NCI-H2227 treated with DMSO at 0.1 percent for 48 hours (cell line): ENCODE measurements at regions not wholly inside any gene's neighbourhood (a gene's known extent, or its start where the extent isn't known, plus 50 kb on each side); places are given as distances from the start of the nearest gene placed in this dataset.
A peak's percentile ranks its signal among the peaks of the same experiment; 100 is the strongest.

Experiments used
- DNase-seq: peaks from one replicate; lab custom pipeline; 2025; lab: John Stamatoyannopoulos, UW

DNA sequence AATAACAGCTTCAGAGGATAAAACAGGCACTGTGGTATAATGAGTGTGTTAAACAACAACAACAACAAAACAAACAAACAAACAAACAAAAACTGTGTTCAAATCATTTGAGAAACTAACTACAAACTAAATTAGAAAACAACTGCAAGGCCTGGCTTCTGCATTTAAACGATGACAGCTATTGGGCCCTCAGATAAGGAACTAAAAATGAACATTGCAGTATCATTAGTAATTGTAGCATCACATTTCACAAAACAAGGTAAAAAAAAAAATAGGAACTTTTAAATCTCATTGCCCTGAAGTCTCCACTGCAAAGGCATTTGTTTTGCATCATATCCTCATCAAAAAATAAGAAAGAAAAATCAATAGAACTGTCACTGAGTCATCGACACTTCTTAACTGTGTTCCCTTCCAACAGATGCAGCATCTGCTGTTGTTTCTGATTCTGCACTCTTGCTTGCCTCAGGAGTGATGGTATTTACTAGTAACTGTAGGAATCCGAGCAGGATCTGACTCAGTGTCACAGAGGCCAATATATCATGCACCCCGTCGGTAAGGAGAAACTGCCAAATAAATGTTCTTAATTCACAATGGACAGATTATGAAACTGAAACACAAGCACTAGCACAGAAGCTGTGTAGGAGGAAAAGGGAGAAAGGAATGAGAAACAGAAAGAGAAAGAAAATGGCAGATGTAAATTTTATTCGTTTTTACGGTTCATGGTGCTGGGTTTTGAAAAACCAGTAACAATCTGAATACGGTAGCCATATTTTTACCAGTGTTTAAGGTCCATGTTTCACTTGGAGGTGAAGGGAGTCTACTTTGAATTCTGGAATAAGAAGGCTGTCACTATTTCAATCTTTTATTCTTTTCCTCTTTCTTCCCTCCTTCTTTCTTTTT is 365.7 kb upstream of the EPHA7 start:
- DNase-seq = no peak

DNA sequence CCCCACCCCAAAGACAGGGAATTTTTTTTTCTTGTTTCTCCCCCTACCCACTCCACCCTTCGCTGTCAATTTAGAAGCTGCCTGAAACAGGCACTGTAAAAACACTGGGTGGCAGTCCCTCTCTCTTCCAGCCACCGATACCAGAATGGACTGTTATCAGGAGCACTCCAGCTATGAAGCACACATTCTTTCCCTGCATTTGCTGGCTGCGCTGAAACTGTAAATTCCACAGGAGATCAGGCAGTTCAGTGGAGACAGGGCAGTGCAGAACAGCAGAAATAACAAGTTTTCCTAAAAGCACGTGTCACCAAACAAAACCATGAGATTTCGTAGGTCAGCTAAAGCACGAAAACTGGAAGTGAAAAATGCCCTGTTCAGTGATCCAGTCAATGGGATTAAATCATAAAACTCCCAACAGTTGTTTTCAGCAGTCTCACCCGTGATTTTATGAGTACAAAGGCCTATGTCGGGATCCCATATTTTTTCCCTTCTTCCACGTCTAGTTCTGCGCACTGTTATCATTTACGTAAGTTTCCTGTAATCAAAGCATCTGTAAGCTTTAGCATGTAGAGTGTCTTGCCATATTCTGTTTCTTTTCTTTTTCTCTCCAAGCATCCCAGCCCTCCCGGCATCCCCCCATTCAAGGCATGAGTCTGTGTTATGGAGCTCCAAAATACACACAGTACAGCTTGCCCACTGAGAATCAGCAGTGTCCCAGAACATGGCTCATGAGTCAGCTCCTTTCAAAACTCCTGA is 359.9 kb upstream of the EPHA7 start:
- DNase-seq = peak; percentile 45

DNA sequence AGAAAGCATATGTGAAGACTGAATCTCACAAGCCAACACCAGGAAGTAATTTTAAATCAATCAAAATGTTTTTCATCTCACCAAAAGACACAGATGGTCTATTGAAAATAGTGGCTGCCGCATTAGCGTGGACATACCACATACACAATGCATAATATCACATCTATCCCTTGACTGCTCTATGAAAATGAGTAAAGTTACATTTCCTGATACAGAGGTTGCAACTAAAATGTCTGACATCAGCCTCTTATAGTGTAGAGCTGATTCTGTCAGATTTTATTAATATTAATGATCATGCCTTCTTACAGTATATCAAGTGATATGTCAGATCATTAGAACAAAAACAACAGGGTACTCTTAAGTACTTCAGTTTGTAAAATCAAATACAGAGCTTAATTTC is 339.8 kb upstream of the EPHA7 start:
- no peak for DNase-seq

DNA sequence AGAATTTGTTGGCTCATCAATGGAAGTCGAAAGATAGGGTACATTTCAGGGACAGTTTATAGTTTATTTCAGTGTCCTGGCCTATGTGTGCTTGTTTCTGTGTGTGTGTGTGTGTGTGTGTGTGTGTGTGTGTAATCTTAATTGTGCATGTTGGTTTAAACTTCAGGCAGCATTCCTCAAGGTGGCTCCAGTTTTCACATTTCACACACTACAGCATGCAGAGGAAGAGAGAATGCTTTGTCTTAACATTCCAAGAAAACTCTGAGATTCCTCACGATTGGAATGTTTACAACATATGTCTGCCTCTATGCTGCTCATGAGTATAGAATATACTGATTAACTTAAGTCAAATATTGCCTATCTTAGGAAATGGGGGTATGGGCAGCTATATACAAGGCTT is 332.6 kb upstream of the EPHA7 start:
- DNase-seq = no peak

DNA sequence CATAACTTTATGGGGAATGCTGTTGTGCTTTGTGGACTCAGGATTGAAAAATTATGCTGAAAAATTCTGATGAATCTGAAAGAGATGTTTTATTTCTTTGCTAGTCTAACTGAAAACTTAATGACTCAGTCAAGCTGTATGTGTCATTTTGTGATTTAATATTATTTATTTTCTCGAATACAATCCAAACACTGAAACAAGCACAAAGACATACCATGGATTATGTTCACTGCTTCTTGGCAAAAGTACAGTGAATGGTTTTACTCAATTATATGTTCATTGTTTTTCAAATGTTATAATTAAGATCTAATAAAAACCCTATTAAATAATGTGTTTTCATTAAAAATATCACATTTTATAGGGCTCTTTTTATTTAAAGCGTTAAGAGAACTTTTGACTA is 330.6 kb upstream of the EPHA7 start:
- no peak for DNase-seq

DNA sequence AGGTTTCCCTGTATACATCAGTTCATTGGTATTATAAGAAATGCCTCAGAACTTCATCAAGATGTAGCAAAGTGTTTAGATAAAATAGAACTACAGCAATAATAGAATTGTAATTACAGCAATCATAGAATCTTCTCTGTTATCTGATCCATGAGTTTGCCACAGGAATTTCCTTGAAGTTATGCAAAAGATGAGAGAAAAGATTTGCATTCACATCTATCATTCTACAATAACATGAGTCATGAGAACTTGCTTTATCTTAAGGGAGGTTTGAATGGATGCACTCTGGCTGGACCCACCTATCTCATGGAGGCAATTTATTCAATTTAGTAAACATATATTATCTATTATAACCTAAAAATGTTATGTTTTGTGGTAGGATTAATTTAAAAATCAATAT is 329.8 kb upstream of the EPHA7 start:
- no peak for DNase-seq

DNA sequence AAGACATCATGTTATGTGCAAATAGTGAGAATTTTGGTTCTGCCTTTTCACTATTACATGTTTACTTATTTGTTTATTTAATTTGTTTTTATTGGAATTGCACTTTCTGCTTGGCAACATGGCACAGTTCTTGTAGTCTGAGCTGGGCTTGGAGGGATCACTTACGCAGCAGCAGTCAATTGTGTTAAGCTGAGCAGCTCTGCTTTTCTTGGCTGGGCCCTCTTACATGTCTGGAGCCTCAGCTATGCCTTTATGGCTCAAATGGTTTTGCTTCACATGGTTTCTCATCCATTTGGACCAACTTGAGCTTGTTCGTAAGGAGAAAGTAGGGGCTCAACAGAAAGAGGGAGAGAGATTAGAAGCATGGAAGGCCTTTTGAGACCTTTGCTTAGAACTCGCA is 327.5 kb upstream of the EPHA7 start:
- no peak for DNase-seq

DNA sequence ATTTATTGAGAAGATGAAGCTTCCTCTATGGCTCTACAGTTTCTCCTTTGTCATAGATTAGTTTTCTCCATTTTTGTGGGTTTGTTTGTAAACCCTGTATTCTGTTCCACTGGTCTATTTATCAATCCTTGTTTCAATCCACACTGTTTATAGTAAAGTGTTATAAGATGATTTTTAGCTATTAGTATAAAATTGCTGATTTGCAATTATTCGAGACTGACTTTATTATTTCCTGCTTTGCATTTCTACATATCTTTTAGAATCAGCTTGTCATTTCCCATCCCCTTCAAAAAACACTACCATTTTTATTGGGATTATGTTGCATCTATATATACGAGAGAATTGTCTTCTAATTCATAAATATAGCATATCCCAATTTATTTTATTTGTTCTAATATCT is 325.9 kb upstream of the EPHA7 start:
- no peak for DNase-seq

DNA sequence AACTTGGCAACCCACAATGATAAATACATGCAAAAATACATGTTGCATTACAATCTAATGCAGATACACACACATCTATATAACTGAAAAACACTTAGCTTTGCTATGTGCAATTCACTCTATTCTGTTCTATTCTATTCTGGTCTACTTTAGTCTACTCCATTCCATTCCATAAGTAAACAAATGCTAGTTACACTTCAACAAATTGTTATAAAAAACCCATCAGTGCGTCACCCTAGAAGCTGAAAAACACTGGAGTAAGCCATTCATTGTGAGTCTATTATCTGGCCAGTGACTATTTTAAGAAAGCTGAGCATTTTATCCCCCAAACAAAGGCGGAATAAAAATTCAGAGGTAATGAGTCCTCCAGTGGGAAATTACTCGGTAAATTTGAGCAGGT is 315.7 kb upstream of the EPHA7 start:
- DNase-seq = no peak

DNA sequence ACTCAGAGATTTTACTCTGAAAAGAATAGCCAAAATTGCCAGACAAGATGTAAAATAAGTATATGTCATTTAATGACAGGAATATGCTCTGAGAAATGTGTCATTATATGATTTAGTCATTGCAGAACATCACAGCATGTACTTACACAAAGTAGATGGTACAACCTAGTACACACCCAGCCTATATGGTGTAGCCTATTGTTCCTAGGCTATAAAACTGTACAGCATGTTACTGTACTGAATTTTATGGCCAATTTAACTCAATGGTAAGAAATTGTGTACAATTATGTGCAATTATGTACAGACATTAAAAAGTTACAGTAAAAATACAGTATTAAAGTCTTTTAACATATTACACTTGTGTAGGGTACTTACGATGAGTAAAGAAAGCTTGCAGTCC is 311.9 kb upstream of the EPHA7 start:
- no peak for DNase-seq

DNA sequence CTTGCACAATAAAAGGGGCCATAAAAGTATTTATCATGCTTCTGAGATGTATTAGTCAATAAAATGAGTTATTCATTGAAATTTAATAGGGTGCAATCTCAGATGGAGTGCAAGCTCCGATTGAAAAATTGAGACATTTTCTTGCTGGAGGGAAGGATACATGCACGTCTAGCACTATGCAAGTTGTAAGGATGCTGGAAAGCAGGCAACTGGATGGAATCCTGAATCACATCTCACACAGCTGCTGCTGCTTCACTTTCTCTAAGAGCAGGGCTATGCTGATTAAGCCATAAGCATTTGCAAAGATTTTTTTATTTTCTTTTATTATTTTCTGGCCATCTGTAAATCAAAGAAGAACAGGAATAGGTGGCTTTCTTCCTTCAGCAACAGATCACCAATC is 308.8 kb upstream of the EPHA7 start:
- no peak for DNase-seq

DNA sequence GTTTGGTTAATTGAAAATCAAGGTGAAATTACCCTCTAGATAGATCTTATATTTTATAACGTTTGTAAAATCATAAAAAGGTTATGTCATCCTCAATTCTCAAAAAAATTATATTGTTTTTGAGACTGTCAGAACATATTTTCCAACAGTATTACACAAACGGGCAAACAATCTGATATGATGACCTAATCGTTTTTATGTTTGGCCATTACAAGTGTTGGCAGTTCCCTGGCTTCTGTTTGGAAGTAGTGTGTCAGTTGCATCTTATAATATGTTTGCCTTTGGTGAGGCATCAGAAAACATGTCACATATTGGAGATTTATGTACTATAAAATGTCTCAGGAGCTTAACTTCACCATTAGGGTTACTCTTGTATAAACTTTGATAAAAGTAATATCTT is 308.1 kb upstream of the EPHA7 start:
- no peak for DNase-seq

DNA sequence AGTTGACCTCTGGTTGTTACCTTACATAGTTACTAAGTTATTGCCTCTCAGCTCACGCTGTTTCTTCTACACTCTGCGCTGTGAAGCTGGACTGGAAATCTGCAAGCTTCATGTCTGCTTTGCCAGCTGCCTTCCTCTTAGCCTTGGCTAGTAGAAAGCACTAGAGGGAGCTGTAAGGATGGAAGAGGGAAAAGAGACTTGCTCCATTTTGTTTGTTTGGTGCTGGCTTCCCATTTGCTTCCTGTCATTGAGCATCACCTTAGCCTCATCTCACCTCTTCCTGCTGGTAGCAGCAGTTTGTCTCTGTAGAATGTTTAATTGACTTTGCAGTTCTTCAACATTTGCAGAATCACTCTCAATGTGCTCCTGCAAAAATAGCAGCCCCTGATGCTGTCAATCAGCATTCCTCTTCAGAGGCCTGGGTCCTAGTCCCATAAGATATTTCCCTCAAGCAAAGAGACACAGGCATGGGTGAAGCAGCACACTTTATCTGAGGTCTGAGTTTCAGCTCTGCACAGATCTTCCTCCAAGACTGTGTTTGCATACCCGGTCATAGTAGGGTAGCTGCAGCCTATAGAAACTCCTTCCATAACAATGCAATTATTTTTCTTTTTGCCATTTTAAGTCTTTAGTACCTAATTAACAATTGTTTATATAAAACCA is 302.2 kb upstream of the EPHA7 start:
- DNase-seq = peak; percentile 29

DNA sequence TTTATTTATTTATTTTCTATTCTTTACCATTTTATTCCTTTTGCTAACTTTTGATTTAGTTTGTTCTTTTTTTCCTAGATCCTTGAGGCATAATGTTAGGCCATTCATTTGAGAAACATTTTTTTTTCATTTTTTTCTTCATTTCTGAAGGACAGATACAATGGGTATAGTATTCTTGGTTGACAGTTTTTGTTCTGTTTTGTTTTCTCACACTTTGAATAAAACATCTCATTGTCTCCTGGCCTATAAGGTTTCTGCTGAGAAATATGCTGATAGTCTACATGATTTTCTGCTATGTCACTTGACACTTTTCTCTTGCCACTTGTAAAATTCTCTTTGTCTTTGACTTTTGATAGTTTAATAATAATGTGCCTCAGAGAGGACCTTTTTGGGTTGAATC is 294.6 kb upstream of the EPHA7 start:
- no peak for DNase-seq

DNA sequence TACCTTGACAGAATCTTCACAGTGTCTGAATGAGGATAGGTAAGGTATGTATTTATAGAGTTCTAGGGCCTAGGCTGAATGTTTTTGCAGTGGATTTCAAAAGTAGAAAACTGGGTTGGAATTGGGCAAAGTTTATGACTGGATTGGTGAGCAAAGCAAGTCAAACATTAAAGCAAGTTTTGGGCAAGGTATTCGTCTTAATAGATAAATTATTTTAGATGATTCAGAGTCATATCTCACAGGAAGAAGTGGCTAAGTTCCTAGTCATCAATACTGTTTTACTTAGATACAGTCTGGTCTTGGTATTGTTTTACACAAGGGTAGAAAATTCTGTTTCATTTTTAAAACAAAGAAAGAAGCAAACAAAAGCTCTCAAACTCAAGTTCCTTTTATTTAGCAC is 284.1 kb upstream of the EPHA7 start:
- no peak for DNase-seq

DNA sequence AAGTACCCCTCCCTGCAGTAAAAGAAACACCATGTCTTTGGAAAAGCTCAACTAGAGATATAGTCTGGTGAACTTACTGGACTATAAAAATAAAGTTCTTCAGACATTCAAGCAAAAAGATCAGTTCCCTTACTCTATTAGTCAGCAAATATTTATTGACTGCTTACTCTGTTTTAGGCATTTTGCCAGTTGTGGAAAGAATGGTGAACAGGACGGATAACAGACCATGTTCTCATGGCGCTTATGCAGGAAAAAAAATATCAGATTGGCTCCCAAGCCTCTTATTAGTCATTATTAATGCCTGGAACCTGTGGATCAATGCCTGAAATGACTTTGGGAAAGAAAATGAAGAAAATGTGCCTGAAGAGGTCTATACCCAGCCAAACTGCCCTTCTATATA is 282.2 kb upstream of the EPHA7 start:
- no peak for DNase-seq

DNA sequence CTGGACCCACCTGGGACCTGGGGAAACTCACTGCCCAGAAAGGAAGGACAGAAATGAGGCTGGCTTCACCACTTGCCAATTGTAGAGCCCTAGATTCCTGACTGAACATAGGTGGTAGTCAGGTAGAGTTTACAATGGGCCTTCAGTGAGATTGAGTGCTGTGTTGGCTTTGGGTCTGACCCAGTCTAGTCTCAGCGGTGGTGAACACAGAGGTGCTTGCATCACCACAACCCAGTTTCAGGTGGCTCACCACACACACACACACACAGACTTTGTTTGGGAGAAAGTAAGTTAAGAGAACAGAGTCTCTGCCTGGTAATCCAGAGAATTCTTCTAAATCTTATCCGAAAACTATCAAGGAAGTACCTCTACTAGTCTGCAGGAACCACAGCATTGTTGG is 266.1 kb upstream of the EPHA7 start:
- no peak for DNase-seq

DNA sequence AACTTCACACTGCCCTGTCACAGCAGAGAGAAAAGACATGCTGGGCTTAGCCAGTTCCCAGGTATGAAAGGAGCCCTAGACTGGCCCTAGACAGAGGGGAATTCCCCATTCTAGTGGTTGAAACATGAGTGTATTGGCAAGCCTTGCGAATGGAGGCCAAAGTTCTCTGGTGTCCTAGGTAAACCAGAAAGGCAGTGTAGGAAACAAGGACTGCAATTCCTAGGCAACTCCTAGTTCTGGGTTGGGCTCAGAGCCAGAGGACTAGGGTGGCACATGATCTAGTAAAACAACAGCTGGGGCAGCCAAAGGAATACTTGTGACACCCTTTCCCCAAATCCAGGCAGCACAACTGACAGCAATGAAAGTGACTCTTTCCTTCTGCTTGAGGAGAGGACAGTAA is 265.0 kb upstream of the EPHA7 start:
- DNase-seq = no peak

DNA sequence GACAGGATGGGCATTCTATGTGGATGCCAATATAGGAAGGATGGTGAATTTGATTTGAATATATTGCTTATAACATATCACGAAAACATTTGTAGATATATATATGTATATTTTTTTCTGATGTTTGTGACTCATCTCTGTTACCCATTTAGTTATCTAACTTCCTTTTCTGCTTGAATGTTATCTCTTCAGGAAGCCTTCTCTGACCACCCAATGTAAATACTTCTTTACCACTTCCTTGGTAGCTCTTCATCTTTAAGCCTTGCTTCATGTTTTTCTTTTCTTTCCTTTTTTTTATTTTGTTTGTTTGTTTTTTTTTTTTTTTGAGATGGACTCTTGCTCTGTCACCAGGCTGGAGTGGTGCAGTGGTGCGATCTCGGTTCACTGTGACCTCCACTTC is 260.5 kb upstream of the EPHA7 start:
- no peak for DNase-seq

DNA sequence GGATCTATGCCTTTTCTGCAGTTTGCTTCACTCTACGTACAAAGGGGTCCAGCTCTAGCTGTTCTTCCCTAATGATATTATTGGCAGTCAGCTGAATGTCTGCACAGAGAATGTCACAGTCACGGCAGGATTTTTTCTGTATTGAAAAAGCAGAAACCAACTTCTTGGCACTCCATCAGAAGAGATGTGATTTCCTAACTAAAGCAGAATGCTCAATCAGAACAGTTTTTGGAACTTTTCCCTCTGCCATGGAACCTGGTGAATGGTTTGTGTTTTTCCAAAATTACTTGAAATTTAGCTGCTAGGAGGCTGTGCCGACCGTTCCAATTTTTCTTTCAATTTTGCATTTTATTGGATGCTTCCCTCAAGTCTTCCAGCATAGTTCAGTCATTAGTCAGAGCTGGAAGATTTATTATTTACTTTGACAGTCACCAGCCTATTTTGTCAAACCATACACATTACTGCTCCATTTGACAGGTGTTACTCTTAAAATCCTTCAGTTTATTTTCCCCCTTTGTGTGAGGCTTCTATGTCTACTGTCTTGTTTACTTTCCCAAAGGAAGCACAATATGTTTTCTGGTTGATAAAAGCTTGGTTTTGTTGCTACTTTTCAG is 259.6 kb upstream of the EPHA7 start:
- no peak for DNase-seq

DNA sequence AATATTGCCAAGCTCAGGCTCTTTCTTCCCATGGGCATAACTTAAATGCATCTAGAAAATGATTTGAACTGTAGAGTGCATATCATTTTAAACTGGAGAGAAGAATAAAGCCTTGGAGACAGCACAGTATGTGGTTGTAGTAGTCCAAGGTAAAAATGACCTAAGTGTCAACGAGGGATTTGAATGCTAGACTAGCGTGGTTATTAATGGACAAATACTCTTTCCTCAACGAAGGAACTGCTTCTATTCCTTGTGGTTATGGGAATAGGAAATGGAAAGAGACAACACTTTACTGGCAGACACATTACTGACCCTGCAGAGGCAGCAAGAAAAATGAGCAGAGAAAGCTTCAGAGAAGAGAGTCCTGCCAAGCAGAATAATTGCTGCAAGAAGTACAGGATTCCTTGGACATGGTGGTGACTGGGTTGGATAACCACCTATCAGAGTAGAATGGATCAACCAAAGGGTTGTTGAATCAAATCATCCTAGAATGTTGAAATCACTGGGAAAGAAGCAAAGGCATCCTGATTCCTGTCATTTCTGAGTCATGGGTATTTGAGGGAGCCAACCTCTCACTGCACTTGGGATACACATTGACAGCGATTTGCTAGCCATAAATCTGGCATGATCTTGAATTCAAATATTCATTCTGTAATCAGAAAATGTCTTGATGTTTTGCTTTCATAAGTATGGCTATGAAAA is 258.1 kb upstream of the EPHA7 start:
- DNase-seq = no peak

DNA sequence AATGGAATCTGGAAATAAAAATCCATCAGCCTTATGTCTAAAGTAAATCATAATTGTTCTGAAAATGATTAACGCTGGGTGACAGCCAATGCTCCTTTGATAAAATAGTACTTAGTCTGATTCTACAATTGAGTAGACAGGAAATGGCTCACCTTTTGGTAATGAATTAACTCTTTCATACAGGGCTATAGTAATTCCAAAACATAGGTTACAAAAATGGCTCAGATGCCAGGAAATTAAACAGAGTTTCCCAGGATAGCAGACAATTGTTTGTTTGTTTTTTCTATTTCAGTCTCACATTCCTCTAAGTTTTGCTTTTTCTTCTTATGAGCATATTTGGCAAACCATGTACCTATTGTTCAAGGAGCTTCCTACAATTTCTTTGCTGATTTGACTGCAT is 257.2 kb upstream of the EPHA7 start:
- no peak for DNase-seq
